ENCODE measurements at regions not wholly inside any gene's neighbourhood (a gene's known extent, or its start where the extent isn't known, plus 50 kb on each side); places are given as distances from the start of the nearest gene placed in this dataset.

DNA sequence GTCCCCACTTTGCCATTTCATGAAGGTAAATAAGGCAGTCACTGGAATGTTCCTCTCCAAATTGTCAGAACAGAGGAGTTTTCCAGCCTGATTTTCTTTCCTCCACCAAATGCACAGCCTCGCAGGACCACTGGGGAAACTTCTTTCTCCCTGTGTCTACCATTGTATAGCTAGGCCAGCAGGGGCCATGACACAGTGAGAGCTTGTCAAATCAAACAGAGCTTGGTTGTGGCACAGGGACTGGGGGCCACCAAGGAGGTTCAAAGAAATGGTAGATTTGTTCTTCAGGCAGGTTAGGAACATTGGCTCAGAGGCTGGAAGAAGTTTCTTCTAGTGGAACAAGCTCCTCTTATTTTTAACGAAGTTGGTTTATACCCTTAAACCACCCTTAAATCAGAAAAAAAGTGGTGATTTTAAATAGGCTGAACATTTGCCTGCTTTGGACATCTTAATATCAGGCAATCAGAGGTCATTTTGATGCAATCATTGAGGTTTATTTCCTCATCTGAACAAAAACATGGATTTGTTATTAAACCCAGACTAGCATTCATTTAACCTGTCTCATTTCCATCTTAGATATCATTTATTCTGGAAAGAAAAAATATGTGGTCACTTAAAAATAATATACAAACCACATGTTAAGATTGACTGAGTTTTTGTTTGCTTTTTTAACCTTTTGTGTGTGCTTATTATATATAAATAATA, 105.6 kb downstream of the GTPBP8 start:
- H3K36me3 ChIP-seq, result no peaks in the 10 kb centered on the region
- DNase-seq, result no peak
- TF ChIP-seq, protein P1, sequence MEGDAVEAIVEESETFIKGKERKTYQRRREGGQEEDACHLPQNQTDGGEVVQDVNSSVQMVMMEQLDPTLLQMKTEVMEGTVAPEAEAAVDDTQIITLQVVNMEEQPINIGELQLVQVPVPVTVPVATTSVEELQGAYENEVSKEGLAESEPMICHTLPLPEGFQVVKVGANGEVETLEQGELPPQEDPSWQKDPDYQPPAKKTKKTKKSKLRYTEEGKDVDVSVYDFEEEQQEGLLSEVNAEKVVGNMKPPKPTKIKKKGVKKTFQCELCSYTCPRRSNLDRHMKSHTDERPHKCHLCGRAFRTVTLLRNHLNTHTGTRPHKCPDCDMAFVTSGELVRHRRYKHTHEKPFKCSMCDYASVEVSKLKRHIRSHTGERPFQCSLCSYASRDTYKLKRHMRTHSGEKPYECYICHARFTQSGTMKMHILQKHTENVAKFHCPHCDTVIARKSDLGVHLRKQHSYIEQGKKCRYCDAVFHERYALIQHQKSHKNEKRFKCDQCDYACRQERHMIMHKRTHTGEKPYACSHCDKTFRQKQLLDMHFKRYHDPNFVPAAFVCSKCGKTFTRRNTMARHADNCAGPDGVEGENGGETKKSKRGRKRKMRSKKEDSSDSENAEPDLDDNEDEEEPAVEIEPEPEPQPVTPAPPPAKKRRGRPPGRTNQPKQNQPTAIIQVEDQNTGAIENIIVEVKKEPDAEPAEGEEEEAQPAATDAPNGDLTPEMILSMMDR (IDR thresholded peaks at IDR 0.05), result no peak
- intact Hi-C loops (cut with DNase I; ENCODE audit: low total_unique reads), result no loop called here
- H3K4me3 ChIP-seq, result no peak overlapping the region
- no peaks in the 10 kb centered on the region for H3K27me3 ChIP-seq
- no peak overlapping the region for H3K27ac ChIP-seq
- H3K4me1 ChIP-seq, result no peaks in the 10 kb centered on the region
- H3K9me3 ChIP-seq, result peaks cover 0 to 5% (median 0%) of the 10 kb centered on the region in 3 donors

DNA sequence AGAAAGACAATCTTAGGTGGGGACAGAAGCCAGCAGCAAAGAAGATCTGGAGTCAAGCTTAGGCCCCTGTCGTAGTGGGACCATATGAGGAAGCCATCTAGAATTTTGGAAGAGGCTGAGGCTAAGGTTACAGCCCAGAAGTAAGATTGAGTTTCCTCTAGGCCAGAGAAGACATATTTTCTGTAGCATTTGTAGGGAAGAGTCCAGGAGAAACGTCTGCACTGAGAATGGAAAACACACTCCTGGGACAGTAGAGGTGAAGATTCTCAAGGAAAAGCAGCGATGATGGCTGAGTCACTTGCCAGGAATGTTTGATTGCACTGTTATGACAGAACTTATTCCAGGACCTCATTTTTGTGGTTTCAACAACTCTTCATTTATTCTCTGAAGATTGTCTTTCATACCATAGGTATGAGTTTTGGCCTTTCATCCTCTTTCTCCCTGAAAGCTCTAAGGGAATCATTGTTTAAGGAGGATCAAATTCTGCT, 107.2 kb downstream of the GTPBP8 start:
- Histone ChIP-seq H3K4me3 (no peak overlapping the region), H3K27me3 (no peaks in the 10 kb centered on the region), H3K27ac (no peak overlapping the region), H3K4me1 (no peaks in the 10 kb centered on the region), H3K36me3 (no peaks in the 10 kb centered on the region), H3K9me3 (peaks cover 0 to 5% (median 0%) of the 10 kb centered on the region in 3 donors)
- TF ChIP-seq, protein P1 (IDR thresholded peaks at IDR 0.05), result no peak
- intact Hi-C loops (cut with DNase I; ENCODE audit: low total_unique reads), result no loop called here
- DNase-seq, result no peak

DNA sequence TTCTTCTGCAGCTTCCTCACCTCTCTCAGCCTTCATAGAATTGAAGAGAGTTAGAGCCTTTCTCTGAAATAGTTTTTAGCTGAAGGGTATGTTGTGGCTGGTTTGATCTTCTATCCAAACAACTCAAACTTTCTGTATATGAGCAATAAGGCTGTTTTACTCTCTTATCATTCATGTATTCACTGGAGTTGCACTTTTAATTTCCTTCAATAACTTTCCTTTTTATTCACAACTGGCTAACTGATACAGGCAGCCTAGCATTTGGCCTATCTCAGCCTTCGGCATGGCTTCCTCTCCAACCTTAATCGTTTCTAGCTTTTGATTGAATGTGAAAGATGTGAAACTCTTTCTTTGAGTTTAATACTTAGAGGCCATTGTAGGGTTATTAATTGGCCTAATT, 109.3 kb downstream of the GTPBP8 start:
- Histone ChIP-seq H3K9me3 (peaks cover 0 to 5% (median 0%) of the 10 kb centered on the region in 3 donors), H3K27me3 (no peaks in the 10 kb centered on the region), H3K36me3 (no peaks in the 10 kb centered on the region), H3K27ac (no peak overlapping the region), H3K4me3 (no peak overlapping the region), H3K4me1 (peaks cover 0 to 5% (median 2%) of the 10 kb centered on the region in 4 donors)
- intact Hi-C loops (cut with DNase I; ENCODE audit: low total_unique reads), result no loop called here
- TF ChIP-seq, protein P1 (IDR thresholded peaks at IDR 0.05), result no peak
- no peak for DNase-seq

DNA sequence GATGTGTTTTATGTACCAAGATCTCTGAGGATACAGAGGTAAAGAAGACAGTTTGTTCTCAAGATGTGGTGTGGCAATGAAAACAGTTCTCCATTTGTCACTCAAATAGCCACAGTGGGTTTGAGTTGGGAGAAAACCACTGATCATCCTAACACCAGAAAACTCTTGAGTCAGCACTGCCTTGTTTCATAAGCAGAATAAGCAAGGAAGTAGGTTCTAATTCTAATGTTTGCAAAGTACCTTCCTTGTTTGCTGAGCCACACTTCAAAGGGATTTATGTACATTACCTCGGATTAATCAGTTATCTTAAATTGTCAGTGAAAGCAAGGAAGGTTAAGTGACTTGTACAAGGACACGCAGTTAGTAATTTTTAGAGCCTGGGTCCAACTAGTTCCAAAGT, 107.8 kb upstream of the BOC start:
- peaks cover 0 to 5% (median 0%) of the 10 kb centered on the region in 3 donors for H3K9me3 ChIP-seq
- H3K36me3 ChIP-seq, result no peaks in the 10 kb centered on the region
- TF ChIP-seq, protein P1 (IDR thresholded peaks at IDR 0.05), result no peak
- H3K4me1 ChIP-seq, result peaks cover 0 to 8% (median 2%) of the 10 kb centered on the region in 4 donors
- intact Hi-C loops (cut with DNase I; ENCODE audit: low total_unique reads), result no loop called here
- H3K27me3 ChIP-seq, result no peaks in the 10 kb centered on the region
- no peak overlapping the region for H3K4me3 ChIP-seq
- no peak for DNase-seq
- no peak overlapping the region for H3K27ac ChIP-seq

DNA sequence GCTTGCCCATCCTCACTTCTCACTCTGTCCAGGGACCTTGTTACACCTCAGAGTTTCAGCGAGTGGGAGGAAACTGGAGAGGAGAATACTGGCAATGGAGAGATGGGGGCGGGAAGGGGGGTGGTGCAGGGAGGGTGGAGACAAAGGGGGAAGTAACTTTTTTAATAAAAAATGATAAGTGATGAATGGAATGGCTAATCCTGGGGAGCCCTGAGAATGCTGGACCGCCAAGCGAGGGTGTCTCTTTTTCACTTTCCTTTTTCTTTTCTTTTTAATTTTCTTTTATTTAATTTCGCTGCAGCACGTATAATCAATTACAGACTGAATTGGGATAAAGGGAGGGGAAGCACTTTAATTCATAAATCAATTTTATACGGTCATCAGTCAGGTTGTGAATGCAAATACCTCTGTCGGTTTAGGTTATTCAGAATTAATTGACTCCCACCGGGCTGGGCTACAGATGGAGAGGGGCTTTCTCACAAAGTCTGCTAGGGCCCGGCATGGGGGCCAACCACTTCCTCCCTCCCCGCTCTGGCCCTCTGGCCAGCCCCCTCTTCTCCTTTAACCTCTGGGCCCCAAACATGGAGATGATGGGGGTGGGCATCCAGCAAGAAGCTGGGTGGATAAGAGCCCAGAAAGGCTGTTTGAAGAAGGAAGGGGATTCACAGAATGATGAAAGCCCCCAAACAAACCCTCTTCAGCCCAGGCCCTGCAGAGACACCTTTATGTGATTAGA, 106.8 kb upstream of the BOC start:
- TF ChIP-seq, protein P1 (IDR thresholded peaks at IDR 0.05), result no peak
- no peak overlapping the region for H3K4me3 ChIP-seq
- no peaks in the 10 kb centered on the region for H3K27me3 ChIP-seq
- DNase-seq, result no peak
- intact Hi-C loops (cut with DNase I; ENCODE audit: low total_unique reads), result no loop called here
- peaks cover 0 to 8% (median 2%) of the 10 kb centered on the region in 4 donors for H3K4me1 ChIP-seq
- H3K9me3 ChIP-seq, result no peaks in the 10 kb centered on the region
- H3K36me3 ChIP-seq, result no peaks in the 10 kb centered on the region
- no peak overlapping the region for H3K27ac ChIP-seq

Measured in tibial artery (tissue), 4 donors.